HS-5 (cell line): ENCODE measurements at regions not wholly inside any gene's neighbourhood (a gene's known extent, or its start where the extent isn't known, plus 50 kb on each side); places are given as distances from the start of the nearest gene placed in this dataset.
A peak's percentile ranks its signal among the peaks of the same experiment; 100 is the strongest.

ENCODE experiments used
- DNase-seq: peaks from one replicate; pipeline ENCODE4 v3.0.0-alpha.2; 2012; ENCODE audit warnings: low read depth

DNA sequence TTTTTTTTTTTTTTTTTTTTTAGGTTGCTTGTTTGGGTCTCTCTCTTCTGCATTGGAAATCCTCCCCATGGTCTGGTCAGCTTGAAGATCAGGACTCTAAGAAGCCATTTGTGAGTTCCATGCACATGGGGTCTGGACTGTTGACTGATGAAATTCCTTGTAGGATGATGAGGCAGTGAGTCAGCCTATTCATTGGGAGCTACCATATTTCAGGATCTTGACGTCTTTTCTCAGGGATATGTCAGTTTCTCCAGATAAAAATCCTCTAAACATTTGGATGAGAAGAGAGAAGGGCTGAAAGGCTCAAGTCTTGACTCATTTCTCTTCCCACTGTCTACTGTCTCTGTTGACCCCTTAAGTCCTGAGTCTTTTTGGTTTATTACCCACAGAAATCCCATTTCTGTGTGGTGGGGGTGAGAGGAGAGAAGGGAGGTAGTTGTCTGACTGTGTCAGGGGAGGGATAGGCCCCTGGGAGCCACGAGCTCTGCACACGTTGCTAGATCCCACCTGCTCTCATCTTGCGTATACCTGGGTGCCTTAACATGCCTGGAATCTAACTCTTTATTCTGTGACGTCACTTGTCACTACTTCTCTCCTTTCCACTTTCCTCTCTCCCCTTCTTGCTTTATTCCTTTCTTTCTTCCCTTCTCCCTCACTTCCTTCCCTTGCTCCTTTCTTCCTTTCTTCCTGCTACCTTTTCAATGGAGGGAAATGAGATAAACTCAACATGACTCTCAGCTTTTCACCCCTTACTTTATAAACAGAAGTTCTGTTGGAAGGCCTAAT is 333.1 kb upstream of the XYLT1 start:
- peak; percentile 42 for DNase-seq

DNA sequence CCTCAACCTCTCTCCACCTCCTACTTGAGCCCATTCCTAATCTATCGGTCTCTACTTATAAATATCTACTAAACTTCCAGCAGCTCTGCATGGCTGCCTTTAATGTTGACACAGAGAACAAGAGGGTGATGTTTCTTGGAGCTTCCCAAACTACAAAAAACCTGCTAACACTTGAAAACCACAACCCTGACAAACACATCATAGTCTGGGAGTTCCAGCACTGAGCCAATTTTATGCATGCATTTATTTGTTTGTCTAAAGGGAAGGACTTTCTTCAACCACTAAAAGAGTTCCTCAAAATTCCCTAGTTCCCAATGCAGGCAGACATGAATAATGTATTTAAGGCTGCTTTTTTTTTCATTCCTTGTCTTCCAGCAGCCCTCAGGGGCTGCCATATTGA is 331.8 kb upstream of the XYLT1 start:
- no peak for DNase-seq

DNA sequence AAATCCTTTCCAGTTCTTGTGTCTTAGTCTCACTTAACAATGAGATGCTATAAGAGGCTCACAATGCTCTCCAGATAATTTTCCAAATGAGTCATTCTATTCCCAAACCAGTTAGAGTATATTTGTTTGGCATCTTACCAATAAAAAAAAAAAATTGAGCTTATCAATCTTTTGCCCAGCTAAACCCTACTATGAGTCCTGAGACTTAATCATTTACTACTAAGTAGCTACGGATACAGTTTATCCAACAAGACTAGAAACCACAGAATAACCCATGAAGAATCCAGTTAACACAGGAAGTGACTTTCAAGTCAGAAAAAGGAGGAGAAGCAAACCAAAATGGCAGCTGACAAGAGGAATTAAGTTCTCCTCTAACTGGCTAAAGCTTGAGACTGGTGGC is 330.3 kb upstream of the XYLT1 start:
- no peak for DNase-seq

DNA sequence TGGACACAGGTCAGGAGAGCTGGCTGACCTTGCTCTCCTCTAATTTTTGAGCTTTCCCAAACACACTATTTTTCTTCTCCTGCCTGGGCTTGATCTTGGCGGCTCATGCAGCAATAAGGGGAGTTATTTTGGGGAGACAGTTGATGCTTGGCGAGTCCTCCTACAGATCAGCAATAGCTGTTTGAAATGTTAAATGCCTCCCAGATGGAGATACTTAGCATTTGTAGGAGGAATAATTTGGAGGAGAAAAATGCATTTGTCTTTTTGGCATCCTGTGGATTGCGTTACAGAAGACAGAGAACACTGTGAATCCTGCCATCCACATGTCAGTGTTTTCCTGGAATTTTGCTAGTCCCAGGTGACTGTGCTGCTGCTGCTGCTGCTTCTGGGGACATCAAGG is 328.0 kb upstream of the XYLT1 start:
- no peak for DNase-seq

DNA sequence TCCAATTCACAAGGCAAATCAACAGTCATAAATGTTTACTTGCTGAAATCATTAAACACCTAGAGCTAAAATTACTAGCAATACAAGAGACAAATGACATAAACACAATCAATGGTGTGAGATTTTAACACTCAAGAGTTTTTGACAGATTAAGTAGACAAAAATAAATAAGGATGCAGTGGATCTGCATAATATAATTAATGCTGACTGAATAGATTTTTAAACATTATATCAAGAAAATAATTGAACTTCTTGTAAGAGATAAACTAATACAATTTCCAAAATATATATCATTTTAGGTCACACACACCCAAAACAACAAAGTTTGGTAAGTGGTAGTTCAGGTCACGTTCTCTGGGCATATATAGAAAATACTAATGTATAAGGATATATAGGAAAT is 322.6 kb upstream of the XYLT1 start:
- no peak for DNase-seq

DNA sequence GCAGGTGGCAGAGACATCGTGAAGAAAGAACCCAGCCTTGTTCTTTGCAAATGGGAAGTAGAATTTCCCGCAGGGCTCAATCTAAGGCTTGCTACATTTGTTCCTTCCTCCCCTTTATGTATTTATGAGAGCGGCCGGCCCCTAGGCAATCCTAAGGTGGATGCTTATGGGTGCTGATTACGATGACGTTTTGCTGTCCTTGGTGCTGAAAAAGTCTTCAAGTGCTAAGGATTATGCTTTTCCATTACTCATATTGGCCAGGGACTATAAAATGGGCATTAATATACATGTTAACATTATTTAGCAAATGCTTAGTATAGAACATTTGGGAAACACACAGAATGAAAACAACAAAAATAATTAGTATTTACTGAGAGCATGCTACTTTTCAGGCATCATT is 313.3 kb upstream of the XYLT1 start:
- no peak for DNase-seq

DNA sequence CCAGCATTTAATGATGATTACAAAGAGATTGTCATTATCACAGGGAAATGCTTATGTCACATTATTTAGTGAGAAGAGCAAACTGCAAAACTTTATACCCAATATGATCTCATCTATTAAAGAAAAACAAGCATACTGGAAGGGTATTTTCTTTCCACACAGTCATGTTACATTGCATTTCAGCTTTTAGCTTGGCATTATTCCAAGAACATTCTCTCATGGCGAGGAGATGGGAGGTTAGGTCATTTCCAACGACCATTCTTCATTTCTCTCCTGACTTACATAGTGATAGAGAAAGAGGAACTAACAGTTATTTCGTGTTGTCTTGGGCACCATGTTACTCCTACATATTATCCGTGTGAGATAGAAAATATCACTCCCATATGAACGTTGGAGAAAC is 309.4 kb upstream of the XYLT1 start:
- DNase-seq: no peak

DNA sequence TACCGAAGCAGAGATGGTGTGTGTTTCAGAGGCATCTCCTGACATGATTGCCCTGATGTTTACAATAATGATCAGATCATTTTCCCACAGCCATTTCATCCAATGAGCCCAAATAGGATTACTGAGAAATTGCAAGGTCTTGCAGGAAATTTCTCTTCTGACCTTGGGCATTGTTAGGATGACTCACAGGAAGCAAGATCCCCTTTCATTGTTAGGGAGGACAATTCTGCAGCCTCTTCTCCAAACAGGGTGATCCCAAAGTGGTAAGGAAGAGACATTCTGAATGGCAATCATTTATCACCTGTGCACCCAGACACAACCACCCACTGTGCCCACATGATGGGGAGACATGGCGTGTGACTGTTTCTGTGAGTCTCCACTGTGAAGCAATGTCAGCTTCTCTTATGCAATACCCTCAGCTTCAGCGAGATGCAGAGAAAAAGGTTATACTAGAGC is 306.7 kb upstream of the XYLT1 start:
- DNase-seq: peak; percentile 9

DNA sequence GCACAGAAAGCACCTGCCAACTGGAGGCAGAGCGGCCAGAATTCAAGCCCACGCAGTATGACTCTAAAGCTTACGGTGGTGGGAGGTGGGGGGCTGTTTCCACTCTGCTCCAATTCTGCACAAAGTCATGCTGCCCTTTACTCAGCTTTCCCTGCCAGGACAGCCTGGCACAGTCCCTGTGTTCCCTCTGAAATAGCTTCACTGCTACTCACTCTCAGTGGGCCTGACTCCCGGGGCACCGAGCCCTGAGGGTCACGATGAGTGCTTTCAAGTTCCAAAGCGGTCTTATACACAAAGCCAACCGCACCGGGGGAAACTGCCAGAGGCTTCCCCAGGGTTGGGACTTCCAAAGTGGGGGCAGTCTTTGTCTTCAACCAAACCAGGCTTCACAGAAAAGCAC is 306.1 kb upstream of the XYLT1 start:
- DNase-seq: no peak

DNA sequence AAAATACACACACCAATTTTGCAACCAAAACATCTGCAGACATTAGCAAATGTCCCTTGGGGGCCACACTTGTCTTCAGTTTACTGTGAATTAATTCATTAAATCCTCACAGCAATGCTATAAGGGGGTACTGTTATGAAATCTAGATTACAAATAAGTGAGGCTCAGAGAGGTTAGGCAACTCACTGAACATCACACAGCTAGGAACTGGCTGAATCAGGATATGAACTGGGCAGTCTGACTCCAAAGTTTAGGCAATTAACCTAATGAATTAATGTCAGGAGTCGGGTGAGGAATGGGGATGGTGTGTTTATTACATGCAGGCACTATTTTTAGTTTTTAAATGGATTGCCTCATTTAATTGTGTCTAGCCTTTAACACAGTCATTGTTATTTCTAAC is 305.7 kb upstream of the XYLT1 start:
- no peak for DNase-seq

DNA sequence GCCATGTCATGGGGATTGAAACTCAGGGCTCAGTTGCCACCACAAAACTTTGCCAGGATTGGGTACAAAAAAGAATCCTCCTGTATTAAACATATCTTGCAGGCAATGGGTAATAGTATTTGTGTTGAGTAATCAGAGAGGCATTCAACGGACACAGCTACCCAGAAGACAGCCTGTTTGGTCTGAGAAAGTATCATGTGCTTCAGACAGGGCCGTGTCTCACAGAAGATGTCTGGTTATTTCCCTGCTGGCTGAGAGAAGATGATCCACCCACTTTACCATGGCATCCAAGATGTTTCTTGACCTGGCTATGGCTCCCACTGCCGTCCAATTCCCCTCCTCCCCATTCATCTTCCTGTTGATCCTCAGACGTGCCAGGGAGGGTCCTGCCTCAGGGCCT is 304.3 kb upstream of the XYLT1 start:
- DNase-seq: no peak

DNA sequence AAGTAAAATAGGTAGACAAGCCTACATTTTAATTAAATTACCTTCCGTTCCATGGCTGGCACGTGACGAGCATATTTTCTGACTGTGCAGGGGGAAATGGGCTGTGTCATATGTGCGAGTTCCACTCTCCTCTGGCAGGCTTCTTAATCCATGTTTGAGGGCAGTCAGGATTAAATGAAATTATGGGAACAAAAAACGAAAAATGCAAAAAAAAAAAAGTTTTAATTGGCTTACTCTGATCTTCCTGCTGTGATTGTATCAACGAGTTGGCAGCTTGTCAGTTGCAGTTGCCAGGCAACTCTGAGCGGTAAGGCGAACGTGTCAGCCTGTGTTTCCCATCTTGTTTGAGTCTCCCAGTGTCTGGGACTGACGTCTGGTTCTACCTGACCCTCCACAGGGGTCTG is 302.9 kb upstream of the XYLT1 start:
- DNase-seq: no peak

DNA sequence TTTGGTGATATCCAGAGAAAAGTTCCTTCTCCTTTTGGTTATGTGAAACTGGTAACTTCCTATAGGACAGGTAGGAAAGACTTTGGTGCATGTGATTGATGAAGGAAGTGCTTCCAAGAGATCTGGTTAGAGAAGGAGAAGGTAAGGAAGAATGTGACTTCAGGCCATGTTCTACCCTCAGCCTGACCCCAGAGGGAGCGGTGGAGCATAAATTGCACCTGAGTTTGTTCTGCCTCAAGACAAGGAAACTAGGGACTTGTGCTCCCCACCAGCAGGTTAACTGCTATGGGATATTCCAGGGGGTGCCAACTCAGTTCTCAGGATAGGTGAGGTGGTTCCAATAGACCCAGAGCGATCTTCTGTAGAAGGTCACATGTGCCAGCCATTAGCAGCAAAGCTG is 299.3 kb upstream of the XYLT1 start:
- DNase-seq: no peak

DNA sequence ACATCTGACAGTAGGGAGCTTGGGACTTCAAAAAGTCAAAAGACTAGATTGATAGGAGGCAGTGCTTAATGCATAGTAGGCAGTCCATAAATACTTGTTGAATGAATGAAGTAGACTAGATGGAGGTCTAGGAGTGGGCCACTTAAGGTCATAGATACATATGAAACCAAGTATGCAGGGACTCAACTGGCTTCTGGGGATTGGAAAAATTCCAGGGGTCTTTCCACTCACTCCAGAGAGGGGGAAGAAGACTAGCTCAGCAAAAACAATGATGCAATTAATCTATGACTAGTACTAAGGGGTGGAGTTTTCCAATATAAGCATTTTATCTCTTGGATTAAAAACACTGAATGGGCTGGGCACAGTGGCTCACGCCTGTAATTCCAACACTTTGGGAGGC is 298.3 kb upstream of the XYLT1 start:
- no peak for DNase-seq

DNA sequence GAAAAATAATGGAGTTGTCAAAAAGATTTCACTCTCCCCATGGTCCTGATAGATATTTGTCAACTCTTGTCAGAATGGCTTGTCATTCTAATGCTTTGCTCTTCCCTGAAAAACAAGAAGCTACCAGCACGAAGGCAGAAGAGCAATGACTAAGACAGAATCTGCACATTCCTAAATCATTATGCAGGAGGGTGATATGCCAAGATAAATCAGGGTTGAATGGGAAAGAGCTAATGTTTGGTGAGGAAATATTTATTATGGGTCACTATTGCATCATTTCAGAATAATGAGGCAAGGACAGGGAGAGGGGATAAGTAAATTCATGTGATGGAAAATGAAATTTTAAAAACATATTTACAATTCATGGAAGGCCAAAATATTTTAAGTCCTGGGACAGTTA is 297.5 kb upstream of the XYLT1 start:
- peak; percentile 38 for DNase-seq

DNA sequence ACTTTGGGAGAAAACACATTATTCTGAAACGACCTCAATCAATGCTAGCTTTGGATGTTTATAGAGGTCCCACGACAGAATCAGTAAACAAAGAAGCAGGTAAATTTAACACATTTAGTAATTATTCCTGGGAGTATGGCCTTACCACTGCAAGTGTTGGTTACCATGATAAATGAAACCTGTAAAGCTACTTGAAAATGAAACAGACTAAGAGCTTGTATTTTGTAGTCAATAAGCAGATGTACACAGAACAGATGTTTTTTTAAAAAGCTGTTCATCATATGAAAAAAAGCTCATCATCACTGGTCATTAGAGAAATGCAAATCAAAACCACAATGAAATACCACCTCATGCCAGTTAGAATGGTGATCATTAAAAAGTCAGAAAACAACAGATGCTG is 295.3 kb upstream of the XYLT1 start:
- no peak for DNase-seq

DNA sequence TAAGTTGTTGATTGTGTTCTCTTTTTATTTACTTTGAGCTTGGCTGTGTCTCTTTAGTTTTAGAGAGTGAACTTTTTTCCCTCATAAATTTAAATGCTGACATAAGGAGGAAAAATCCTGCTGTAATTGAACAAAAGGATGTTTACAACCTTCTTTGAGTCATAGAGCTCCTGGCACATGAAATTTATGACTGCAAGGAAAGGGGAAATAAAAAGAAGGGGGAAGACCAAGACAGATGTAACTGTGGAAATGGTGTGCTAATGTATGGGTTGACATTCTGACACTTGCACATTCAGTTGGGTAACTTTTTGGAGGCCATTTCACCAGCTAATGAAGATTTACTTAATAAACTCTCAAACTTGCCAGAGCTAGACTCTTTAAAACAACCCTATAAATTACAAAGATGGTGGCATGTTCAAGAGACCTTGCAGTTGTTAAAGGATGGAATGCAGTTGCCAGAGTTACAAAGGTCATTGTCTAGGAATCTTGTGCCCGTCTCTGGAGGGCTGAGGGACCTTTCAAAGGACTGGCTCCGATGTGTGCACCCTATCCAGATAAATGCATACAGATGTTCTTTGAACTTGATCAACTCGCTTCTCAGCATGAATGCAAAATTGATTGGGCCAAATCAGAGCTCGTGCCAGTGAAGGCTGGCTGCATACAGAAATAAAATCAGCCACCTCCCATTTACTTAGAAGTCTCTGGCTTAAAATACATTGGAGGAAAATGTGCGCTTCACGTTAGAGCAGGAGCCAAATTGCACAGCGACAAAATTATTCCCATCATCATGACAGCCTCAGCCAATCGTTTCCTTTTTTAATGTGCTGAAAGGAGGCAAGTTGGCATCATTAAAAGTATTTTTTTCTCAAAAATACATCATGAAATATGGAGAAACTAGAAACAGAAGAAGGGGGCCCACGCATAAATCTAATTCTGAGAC is 289.0 kb upstream of the XYLT1 start:
- DNase-seq: no peak

DNA sequence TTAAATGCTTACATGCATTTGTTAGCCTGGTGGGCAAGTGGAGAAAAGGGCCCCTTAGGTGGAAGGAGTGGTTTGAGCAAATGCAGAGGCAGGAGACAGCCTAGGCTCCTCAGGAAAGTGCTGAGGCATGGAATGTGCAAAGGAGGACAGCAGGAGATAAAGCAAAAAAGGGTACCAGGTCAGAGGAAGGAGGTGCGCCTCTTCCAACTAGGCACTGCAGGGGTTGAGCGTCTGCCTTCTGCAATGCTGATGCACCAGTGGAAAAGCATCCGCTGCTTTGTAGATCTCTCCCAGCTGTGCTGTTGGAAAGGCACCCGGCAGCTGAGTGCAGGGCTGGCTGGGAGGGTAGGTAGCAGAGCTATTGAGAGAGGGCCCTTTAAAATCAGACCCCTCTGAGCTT is 287.0 kb upstream of the XYLT1 start:
- DNase-seq: no peak

DNA sequence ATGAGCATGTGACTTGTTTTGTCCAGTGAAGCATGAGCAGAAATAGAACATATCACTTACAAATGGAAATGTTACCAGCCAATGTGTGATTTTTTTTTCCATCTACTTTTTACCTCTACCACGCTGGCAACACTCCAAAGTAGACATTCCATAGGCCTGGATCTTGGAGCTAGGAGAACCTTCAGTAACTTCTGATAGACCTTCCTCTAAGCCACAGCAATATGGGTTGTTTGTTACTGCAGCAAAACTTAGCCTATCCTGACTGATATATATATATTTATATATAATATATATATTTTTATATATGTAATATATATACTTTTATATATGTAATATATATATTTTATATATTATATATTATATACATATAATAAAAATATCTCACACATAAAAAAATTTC is 284.4 kb upstream of the XYLT1 start:
- DNase-seq: no peak

DNA sequence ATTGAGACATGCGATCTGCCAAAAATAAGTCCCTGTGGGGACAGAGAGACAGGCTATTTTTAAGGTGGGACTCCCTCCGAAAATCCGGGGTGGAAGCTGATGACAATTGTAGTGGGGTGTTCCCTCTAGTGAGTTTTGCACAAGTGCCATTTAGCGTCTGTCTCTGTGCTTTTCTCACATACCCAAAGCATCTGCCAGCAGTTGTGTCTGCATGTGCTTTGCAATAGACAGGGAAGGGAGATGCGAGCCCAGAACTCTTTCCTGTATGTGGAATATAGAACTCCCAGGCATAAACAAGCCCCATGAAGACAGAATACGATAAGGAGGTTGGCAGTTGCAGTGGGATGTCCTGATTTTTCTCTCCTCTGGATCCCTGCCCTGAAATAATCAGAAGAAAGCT is 282.7 kb upstream of the XYLT1 start:
- no peak for DNase-seq

DNA sequence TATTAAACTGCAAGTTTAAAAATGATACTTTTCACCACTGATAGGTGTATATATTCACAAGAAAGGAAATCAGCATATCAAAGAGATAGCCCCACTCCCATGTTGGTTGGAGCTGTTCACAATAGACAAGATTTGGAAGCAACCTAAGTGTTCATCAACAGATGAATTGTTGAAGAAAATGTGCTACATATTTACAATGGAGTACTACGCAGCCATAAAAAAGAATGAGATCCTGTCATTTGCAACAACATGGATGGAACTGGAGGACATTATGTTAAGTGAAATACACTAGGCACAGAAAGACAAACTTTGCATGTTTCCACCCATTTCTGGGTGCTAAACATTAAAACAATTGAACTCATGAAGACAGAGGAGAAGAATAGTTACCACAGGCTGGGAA is 278.9 kb upstream of the XYLT1 start:
- DNase-seq: no peak

DNA sequence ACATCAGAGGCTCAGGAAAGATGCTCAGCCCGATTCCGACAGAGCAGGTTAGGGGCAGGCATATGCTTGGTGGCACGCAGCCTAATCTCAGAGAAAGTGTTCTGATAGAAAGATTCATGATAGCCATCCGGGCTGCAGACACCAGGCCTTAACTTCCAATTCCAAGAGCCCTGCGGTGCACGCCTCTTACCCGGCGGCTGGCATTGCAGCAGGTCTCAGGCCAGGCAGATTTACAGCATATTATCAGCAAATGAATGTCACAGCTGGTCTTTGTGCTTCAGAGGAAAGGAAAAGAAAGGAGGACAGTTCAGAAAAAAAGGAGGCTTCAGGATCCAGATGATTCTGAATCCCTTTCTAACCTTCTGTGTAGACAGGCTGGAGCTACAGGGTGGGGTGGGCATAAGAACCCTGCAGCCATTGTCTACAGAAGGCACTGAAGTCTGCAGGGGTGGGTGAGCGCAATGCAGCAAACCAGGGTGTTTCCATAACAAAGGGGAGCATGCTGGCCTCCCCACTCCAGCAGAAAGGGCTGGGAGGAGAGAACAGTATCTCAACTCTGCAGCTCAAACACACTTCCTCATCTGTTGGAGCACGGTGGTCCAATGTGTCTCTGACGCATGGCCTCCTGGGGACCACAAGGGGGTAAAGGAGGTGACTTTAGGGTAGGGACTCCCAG is 277.4 kb upstream of the XYLT1 start:
- DNase-seq: no peak
